ENCODE measurements at regions not wholly inside any gene's neighbourhood (a gene's known extent, or its start where the extent isn't known, plus 50 kb on each side); places are given as distances from the start of the nearest gene placed in this dataset.
"Not testable (repeated sequence)": the region's sequence is repeated elsewhere in the genome, so short reads cannot be mapped to it uniquely, and the experiment has no call there.

DNA sequence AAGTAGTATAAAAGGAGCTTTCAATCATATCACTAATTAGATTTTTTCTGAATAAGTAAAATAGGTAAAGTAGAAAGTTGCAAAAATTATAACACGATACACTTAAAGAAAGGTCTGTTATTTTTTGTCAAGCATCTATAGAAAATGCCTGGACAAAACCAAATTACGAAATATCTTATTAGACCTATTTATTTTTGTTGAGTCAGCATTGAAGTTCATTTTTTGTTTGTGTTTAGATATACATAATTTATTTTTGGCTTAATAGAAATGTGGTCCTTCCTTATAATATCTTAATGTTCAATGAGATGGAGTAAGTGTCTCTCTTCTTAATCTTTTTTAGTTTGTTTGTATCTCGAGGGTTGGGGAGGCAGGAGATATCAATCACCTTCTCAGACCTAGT lies 214.8 kb upstream of the GRIA1 start:
- Histone ChIP-seq H3K27me3 (ENCODE audit: control insufficient read depth in 2 of 2, insufficient read depth in 2 of 2, low read length in 2 of 2) (no peaks in the 10 kb centered on the region), H3K36me3 (replicated peaks in 1 of 2; ENCODE audit: control insufficient read depth in 1 of 2, insufficient read depth in 2 of 2, low read length in 2 of 2) (no peaks in the 10 kb centered on the region), H3K27ac (ENCODE audit: low read depth in 1 of 2, low read length in 2 of 2) (no peak overlapping the region), H3K9ac (ENCODE audit: insufficient read depth, low read length, poor library complexity, severe bottlenecking) (no peak overlapping the region), H3K4me2 (replicated peaks; ENCODE audit: extremely low read depth, low read length, poor library complexity, severe bottlenecking) (no peak overlapping the region), H3K79me2 (ENCODE audit: insufficient read depth, low read length) (no peaks in the 10 kb centered on the region), H3K4me3 (replicated peaks in 1 of 3; ENCODE audit: low read depth in 2 of 3, low read length in 3 of 3) (no peak overlapping the region), H3K9me3 (replicated peaks in 1 of 2; ENCODE audit: control insufficient read depth in 1 of 2, insufficient read depth in 1 of 2, low read length in 2 of 2) (peaks cover 3 to 11% of the 10 kb centered on the region in 2 donors), H2AFZ (ENCODE audit: insufficient read depth, low read depth, low read length, poor library complexity, severe bottlenecking) (no peak overlapping the region), H3K4me1 (ENCODE audit: control insufficient read depth in 1 of 2, insufficient read depth in 2 of 2, low read length in 2 of 2) (no peaks in the 10 kb centered on the region), H4K20me1 (ENCODE audit: insufficient read depth, low read length) (no peaks in the 10 kb centered on the region)
- no CpG with 5 or more reads among the region's 3 CpGs for WGBS (ENCODE audit: insufficient coverage)
- Mint-ChIP-seq H3K36me3 (no peaks in the 10 kb centered on the region), H3K4me1 (no peaks in the 10 kb centered on the region), H3K27ac (no peak overlapping the region), H3K27me3 (ENCODE audit: low read depth in 3 of 3) (no peaks in the 10 kb centered on the region), H3K9me3 (peaks cover 0 to 4% (median 0%) of the 10 kb centered on the region in 7 donors), H3K4me3 (no peak overlapping the region)
- TF ChIP-seq, protein P1, sequence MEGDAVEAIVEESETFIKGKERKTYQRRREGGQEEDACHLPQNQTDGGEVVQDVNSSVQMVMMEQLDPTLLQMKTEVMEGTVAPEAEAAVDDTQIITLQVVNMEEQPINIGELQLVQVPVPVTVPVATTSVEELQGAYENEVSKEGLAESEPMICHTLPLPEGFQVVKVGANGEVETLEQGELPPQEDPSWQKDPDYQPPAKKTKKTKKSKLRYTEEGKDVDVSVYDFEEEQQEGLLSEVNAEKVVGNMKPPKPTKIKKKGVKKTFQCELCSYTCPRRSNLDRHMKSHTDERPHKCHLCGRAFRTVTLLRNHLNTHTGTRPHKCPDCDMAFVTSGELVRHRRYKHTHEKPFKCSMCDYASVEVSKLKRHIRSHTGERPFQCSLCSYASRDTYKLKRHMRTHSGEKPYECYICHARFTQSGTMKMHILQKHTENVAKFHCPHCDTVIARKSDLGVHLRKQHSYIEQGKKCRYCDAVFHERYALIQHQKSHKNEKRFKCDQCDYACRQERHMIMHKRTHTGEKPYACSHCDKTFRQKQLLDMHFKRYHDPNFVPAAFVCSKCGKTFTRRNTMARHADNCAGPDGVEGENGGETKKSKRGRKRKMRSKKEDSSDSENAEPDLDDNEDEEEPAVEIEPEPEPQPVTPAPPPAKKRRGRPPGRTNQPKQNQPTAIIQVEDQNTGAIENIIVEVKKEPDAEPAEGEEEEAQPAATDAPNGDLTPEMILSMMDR (IDR thresholded peaks at IDR 0.05) = no peak
- intact Hi-C loops (cut with micrococcal nuclease) = no loop called here
- DNase-seq = no peak

- Mint-ChIP-seq H3K27me3 (ENCODE audit: low read depth in 3 of 3) (no peaks in the 10 kb centered on the region), H3K4me3 (no peak overlapping the region), H3K9me3 (peaks cover 0 to 4% (median 0%) of the 10 kb centered on the region in 7 donors), H3K27ac (no peak overlapping the region), H3K4me1 (no peaks in the 10 kb centered on the region), H3K36me3 (no peaks in the 10 kb centered on the region)
- no peaks in the 10 kb centered on the region for H3K36me3 ChIP-seq (replicated peaks in 1 of 2; ENCODE audit: control insufficient read depth in 1 of 2, insufficient read depth in 2 of 2, low read length in 2 of 2)
- no peak overlapping the region for H3K4me3 ChIP-seq (replicated peaks in 1 of 3; ENCODE audit: low read depth in 2 of 3, low read length in 3 of 3)
- intact Hi-C loops (cut with micrococcal nuclease) = no loop called here
- H3K9me3 ChIP-seq (replicated peaks in 1 of 2; ENCODE audit: control insufficient read depth in 1 of 2, insufficient read depth in 1 of 2, low read length in 2 of 2) = peaks cover 0 to 10% of the 10 kb centered on the region in 2 donors
- no peaks in the 10 kb centered on the region for H3K4me1 ChIP-seq (ENCODE audit: control insufficient read depth in 1 of 2, insufficient read depth in 2 of 2, low read length in 2 of 2)
- H2AFZ ChIP-seq (ENCODE audit: insufficient read depth, low read depth, low read length, poor library complexity, severe bottlenecking) = no peak overlapping the region
- TF ChIP-seq, protein P1 (IDR thresholded peaks at IDR 0.05) = no peak
- H3K9ac ChIP-seq (ENCODE audit: insufficient read depth, low read length, poor library complexity, severe bottlenecking) = no peak overlapping the region
- WGBS (ENCODE audit: insufficient coverage) = no CpG with 5 or more reads among the region's 4 CpGs
- no peaks in the 10 kb centered on the region for H3K79me2 ChIP-seq (ENCODE audit: insufficient read depth, low read length)
- H4K20me1 ChIP-seq (ENCODE audit: insufficient read depth, low read length) = no peaks in the 10 kb centered on the region
- no peaks in the 10 kb centered on the region for H3K27me3 ChIP-seq (ENCODE audit: control insufficient read depth in 2 of 2, insufficient read depth in 2 of 2, low read length in 2 of 2)
- H3K27ac ChIP-seq (ENCODE audit: low read depth in 1 of 2, low read length in 2 of 2) = no peak overlapping the region
- H3K4me2 ChIP-seq (replicated peaks; ENCODE audit: extremely low read depth, low read length, poor library complexity, severe bottlenecking) = no peak overlapping the region
- no peak for DNase-seq
Measured at GRCh38 chr5:153276151-153276550, 214.3 kb upstream of the GRIA1 start.

- WGBS (ENCODE audit: insufficient coverage) = 93% methylated on average over 9 of the region's 45 CpGs
- H3K79me2 ChIP-seq (ENCODE audit: insufficient read depth, low read length); H3K27ac Mint-ChIP-seq; H2AFZ ChIP-seq (ENCODE audit: insufficient read depth, low read depth, low read length, poor library complexity, severe bottlenecking); H3K4me1 ChIP-seq (ENCODE audit: control insufficient read depth in 1 of 2, insufficient read depth in 2 of 2, low read length in 2 of 2); H3K27me3 ChIP-seq (ENCODE audit: control insufficient read depth in 2 of 2, insufficient read depth in 2 of 2, low read length in 2 of 2); H3K4me3 Mint-ChIP-seq; intact Hi-C loops (cut with micrococcal nuclease); DNase-seq; H3K27ac ChIP-seq (ENCODE audit: low read depth in 1 of 2, low read length in 2 of 2); H3K27me3 Mint-ChIP-seq (ENCODE audit: low read depth in 3 of 3); H3K9me3 ChIP-seq (replicated peaks in 1 of 2; ENCODE audit: control insufficient read depth in 1 of 2, insufficient read depth in 1 of 2, low read length in 2 of 2); H3K36me3 ChIP-seq (replicated peaks in 1 of 2; ENCODE audit: control insufficient read depth in 1 of 2, insufficient read depth in 2 of 2, low read length in 2 of 2); H3K4me3 ChIP-seq (replicated peaks in 1 of 3; ENCODE audit: low read depth in 2 of 3, low read length in 3 of 3); H3K36me3 Mint-ChIP-seq; H3K9ac ChIP-seq (ENCODE audit: insufficient read depth, low read length, poor library complexity, severe bottlenecking); H3K4me2 ChIP-seq (replicated peaks; ENCODE audit: extremely low read depth, low read length, poor library complexity, severe bottlenecking); H3K4me1 Mint-ChIP-seq; H4K20me1 ChIP-seq (ENCODE audit: insufficient read depth, low read length): not testable (repeated sequence)
- peaks cover 7 to 19% (median 9%) of the 10 kb centered on the region in 7 donors for H3K9me3 Mint-ChIP-seq
Measured at GRCh38 chr5:153296251-153296844, 194.1 kb upstream of the GRIA1 start.
